ENCODE measurements at regions not wholly inside any gene's neighbourhood (a gene's known extent, or its start where the extent isn't known, plus 50 kb on each side); places are given as distances from the start of the nearest gene placed in this dataset.

- no peak for TF ChIP-seq POLR2A (IDR thresholded peaks at IDR 0.05; ENCODE audit: low read depth, low read length)
- no peak for TF ChIP-seq SPI1 (IDR thresholded peaks at IDR 0.05; ENCODE audit: low read depth, low read length)
- no peak for TF ChIP-seq POLR2AphosphoS5 (IDR thresholded peaks at IDR 0.05; ENCODE audit: low read depth, low read length)
- no peak for TF ChIP-seq TAF1 (IDR thresholded peaks at IDR 0.05; ENCODE audit: low read depth, low read length)
- no peak for TF ChIP-seq POU2F2 (IDR thresholded peaks at IDR 0.05; ENCODE audit: low read depth, low read length)
- TF ChIP-seq PAX5 (IDR thresholded peaks at IDR 0.05; ENCODE audit: insufficient read depth, low read length, severe bottlenecking) = no peak
These were observed 50.0 kb upstream of the ZNF648 start for GRCh38 chr1:182111496-182111895.
